ENCODE measurements at regions not wholly inside any gene's neighbourhood (a gene's known extent, or its start where the extent isn't known, plus 50 kb on each side); places are given as distances from the start of the nearest gene placed in this dataset.
A peak's percentile ranks its signal among the peaks of the same experiment; 100 is the strongest.

DNA sequence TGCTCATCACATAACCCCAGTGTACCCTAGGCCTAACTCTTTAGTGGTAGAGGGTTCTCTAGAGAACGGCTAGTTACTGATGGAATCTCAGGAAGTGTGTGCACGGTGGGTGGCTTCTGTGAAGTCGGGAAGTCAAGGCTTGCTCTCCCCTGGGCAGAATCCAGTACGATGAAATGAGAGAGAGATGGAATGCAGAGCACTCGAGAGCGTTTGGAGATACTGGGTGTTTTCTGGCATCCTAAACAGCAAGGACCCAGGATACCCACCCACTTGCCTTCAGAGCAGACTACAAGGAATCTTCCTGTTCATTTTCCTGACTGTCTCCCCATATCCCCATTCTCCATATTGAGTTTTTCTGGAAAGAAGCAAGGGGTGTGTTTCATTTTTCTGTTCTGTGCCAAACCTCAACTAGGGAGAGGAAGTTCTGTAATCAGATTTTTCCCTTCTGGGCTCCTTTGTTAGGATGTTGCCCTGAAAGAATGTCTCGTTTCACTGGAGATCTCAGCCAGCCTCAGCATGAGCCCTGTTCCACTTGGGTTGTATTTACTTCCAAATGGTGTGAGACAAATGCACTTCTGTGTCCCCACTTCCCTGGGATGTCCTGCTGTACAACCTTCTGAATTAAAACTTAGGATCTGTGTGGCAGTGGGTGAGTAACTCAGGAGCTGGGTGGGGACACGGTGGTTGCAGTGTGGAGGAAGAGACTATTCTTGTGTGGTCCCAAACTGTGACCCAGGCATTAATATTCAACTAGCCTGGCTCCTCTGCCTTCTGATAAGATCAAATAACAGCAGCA, 108.9 kb upstream of the SPRY4 start:
- peaks cover 4% of the 10 kb centered on the region for H3K27me3 Mint-ChIP-seq (ENCODE audit: low read depth)
- TF ChIP-seq CTCF (IDR thresholded peaks at IDR 0.05; ENCODE audit: unreplicated experiment in 3 of 3) = no peak
- H3K4me3 Mint-ChIP-seq = no peak overlapping the region
- peak overlapping the region; percentile 14 to 62 (median 16) for H3K27ac Mint-ChIP-seq
- no peaks in the 10 kb centered on the region for H3K9me3 Mint-ChIP-seq
- no peaks in the 10 kb centered on the region for H3K36me3 Mint-ChIP-seq (ENCODE audit: low read depth)
- H3K4me1 Mint-ChIP-seq = peaks cover 63% of the 10 kb centered on the region

DNA sequence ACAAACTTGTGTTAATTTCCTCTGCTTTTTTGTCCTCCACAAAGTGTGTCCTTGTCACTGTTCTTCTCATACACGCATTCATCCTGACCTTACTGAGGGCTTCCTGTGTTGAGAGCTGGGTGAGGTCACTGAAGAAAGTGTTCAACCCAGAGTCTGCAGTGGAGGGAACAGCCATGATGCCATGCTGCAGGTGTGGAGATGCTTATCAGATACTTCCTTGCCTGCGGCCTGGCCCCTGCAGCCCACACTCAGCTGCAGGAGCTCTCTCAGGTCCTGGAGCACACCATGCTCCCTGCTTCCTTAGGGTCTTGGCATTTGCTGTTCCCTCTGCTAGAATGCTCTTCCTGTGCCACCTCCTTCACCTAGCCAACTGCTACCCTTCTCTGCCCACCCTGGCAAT, 108.1 kb upstream of the SPRY4 start:
- Mint-ChIP-seq H3K27me3 (ENCODE audit: low read depth) (peaks cover 4% of the 10 kb centered on the region), H3K27ac (peak overlapping the region; percentile 2 to 62 (median 14))

GRCh38 chr5:142432369-142432863, 107.6 kb upstream of the SPRY4 start:
- TF ChIP-seq CTCF (IDR thresholded peaks at IDR 0.05; ENCODE audit: unreplicated experiment in 3 of 3) = no peak
- H3K27me3 Mint-ChIP-seq (ENCODE audit: low read depth) = peaks cover 4% of the 10 kb centered on the region
- H3K9me3 Mint-ChIP-seq = no peaks in the 10 kb centered on the region
- no peak overlapping the region for H3K4me3 Mint-ChIP-seq
- H3K36me3 Mint-ChIP-seq (ENCODE audit: low read depth) = no peaks in the 10 kb centered on the region
- peaks cover 63% of the 10 kb centered on the region for H3K4me1 Mint-ChIP-seq
- peak overlapping the region; percentile 14 to 19 (median 18) for H3K27ac Mint-ChIP-seq

More for the DNA sequence above, 108.1 kb upstream of the SPRY4 start:
- no peaks in the 10 kb centered on the region for H3K36me3 Mint-ChIP-seq (ENCODE audit: low read depth)
- H3K9me3 Mint-ChIP-seq = no peaks in the 10 kb centered on the region
- H3K4me1 Mint-ChIP-seq = peaks cover 63% of the 10 kb centered on the region
- no peak overlapping the region for H3K4me3 Mint-ChIP-seq
- TF ChIP-seq CTCF (IDR thresholded peaks at IDR 0.05; ENCODE audit: unreplicated experiment in 3 of 3) = no peak

- Mint-ChIP-seq H3K36me3 (ENCODE audit: low read depth) (no peaks in the 10 kb centered on the region), H3K4me1 (peaks cover 73% of the 10 kb centered on the region), H3K9me3 (no peaks in the 10 kb centered on the region), H3K27me3 (ENCODE audit: low read depth) (no peaks in the 10 kb centered on the region), H3K4me3 (no peak overlapping the region), H3K27ac (peak overlapping the region in 2 of 3 experiments; percentile 37 to 39)
- no peak for TF ChIP-seq CTCF (IDR thresholded peaks at IDR 0.05; ENCODE audit: unreplicated experiment in 3 of 3)
These were observed 104.1 kb upstream of the SPRY4 start for GRCh38 chr5:142428773-142429473.

- no peaks in the 10 kb centered on the region for H3K9me3 Mint-ChIP-seq
- no peak for TF ChIP-seq CTCF (IDR thresholded peaks at IDR 0.05; ENCODE audit: unreplicated experiment in 3 of 3)
- H3K27ac Mint-ChIP-seq = peak overlapping the region in 2 of 3 experiments; percentile 37 to 39
- H3K27me3 Mint-ChIP-seq (ENCODE audit: low read depth) = no peaks in the 10 kb centered on the region
- H3K4me1 Mint-ChIP-seq = peaks cover 66% of the 10 kb centered on the region
- no peaks in the 10 kb centered on the region for H3K36me3 Mint-ChIP-seq (ENCODE audit: low read depth)
- H3K4me3 Mint-ChIP-seq = no peak overlapping the region
These were observed 103.4 kb upstream of the SPRY4 start for GRCh38 chr5:142428036-142428772.

Data from nephron (organoid).